ENCODE measurements at regions not wholly inside any gene's neighbourhood (a gene's known extent, or its start where the extent isn't known, plus 50 kb on each side); places are given as distances from the start of the nearest gene placed in this dataset.

- Histone ChIP-seq H3K27ac (ENCODE audit: low read depth in 1 of 2, low read length in 2 of 2) (no peak overlapping the region), H3K9ac (ENCODE audit: low read depth in 1 of 2, low read length in 2 of 2) (no peak overlapping the region), H3K27me3 (ENCODE audit: control insufficient read depth in 4 of 4, insufficient read depth in 4 of 4, low read length in 3 of 4) (peaks cover 0 to 8% (median 0%) of the 10 kb centered on the region in 4 donors), H3K9me3 (ENCODE audit: control insufficient read depth in 4 of 4, low read length in 3 of 4) (no peaks in the 10 kb centered on the region), H3K4me1 (ENCODE audit: control insufficient read depth in 4 of 4, insufficient read depth in 4 of 4, low read length in 3 of 4) (no peaks in the 10 kb centered on the region), H3K4me3 (ENCODE audit: low read depth in 1 of 3, low read length in 3 of 3) (no peak overlapping the region), H3K36me3 (ENCODE audit: control insufficient read depth in 4 of 4, insufficient read depth in 3 of 4, low read depth in 1 of 4, low read length in 3 of 4) (no peaks in the 10 kb centered on the region)
- DNase-seq (ENCODE audit: low spot score) = no peak
- no peak for TF ChIP-seq HNF4A (conservative IDR thresholded peaks at IDR 0.05)
- TF ChIP-seq ATF3 (IDR thresholded peaks at IDR 0.05) = no peak
- no peak for TF ChIP-seq FOXA1 (IDR thresholded peaks at IDR 0.05)
- no peak for TF ChIP-seq FOXA2 (IDR thresholded peaks at IDR 0.05)
- no peak for TF ChIP-seq TAF1 (conservative IDR thresholded peaks at IDR 0.05)
- no peak for TF ChIP-seq GABPA (IDR thresholded peaks at IDR 0.05 in 1 of 2, conservative IDR thresholded peaks at IDR 0.05 in 1 of 2)
- TF ChIP-seq REST (IDR thresholded peaks at IDR 0.05) = no peak
- no peak for TF ChIP-seq ZBTB33 (IDR thresholded peaks at IDR 0.05)
- no peak for TF ChIP-seq EGR1 (IDR thresholded peaks at IDR 0.05; ENCODE audit: low read depth in 2 of 2)
- TF ChIP-seq JUND (IDR thresholded peaks at IDR 0.05) = no peak
- no peak for TF ChIP-seq HNF4G (IDR thresholded peaks at IDR 0.05)
- TF ChIP-seq CTCF (IDR thresholded peaks at IDR 0.05; ENCODE audit: low read depth, low read length, missing input control) = no peak
- no peak for TF ChIP-seq RAD21 (IDR thresholded peaks at IDR 0.05)
- TF ChIP-seq RXRA (IDR thresholded peaks at IDR 0.05) = no peak
- no peak for TF ChIP-seq SP1 (IDR thresholded peaks at IDR 0.05)
- TF ChIP-seq YY1 (IDR thresholded peaks at IDR 0.05) = no peak
- TF ChIP-seq NR2F2 (IDR thresholded peaks at IDR 0.05) = no peak
- no peak for TF ChIP-seq MAX (IDR thresholded peaks at IDR 0.05)
These were observed 89.5 kb upstream of the NCK2 start for GRCh38 chr2:105655244-105655643.

Data from liver (tissue), 7 donors.